ENCODE measurements at regions not wholly inside any gene's neighbourhood (a gene's known extent, or its start where the extent isn't known, plus 50 kb on each side); places are given as distances from the start of the nearest gene placed in this dataset.

DNA sequence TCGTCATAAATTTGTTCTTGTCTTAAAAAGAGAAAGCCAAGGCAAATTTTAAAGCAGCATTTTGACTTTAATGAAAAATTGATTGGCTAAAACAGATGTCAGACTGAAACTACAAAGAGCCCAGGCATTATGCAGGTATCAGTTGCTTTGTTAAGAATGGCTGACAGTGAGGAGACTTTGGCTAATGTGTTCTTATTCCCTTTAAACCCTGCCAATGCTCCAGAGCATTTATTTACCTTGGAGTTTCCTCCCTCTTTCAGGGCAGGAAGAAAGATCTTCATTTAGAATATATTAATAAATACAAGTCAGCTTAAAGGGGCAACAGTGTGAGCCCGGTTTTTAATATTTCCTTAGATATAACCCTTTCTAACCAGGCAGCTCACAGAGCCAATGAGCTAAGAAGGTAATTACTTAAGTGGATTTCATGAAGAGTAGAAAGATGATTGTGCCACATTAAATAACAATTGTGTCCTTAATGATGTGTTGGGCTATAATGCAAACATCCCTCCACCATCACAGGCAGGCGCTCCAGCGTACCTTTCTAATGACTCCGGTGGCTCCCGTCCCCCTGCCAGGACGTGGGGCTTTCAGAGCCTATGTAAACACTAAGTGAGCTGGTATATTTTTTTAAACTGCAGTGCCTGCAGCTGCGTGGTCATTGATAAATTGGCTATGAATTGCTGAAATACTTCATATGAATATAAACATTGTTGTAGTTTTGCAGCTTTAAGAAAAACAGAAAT is 349.4 kb upstream of the POU3F3 start:
- TF ChIP-seq ZNF132 (tag by site-specific recombination; IDR thresholded peaks at IDR 0.05; ENCODE audit: borderline replicate concordance) (no peak), KLF7 (tag by site-specific recombination; IDR thresholded peaks at IDR 0.05; ENCODE audit: borderline replicate concordance) (no peak), ZBTB21 (tag by site-specific recombination; IDR thresholded peaks at IDR 0.05) (no peak), ZEB2 (tag by site-specific recombination; IDR thresholded peaks at IDR 0.05) (no peak), ZNF221 (tag by site-specific recombination; IDR thresholded peaks at IDR 0.05; ENCODE audit: borderline replicate concordance) (no peak), YY2 (tag by site-specific recombination; IDR thresholded peaks at IDR 0.05) (no peak), BCL11B (tag by site-specific recombination; IDR thresholded peaks at IDR 0.05; ENCODE audit: low read depth) (no peak)
- TF ChIP-seq, protein P1, sequence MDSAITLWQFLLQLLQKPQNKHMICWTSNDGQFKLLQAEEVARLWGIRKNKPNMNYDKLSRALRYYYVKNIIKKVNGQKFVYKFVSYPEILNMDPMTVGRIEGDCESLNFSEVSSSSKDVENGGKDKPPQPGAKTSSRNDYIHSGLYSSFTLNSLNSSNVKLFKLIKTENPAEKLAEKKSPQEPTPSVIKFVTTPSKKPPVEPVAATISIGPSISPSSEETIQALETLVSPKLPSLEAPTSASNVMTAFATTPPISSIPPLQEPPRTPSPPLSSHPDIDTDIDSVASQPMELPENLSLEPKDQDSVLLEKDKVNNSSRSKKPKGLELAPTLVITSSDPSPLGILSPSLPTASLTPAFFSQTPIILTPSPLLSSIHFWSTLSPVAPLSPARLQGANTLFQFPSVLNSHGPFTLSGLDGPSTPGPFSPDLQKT (IDR thresholded peaks at IDR 0.05; ENCODE audit: borderline replicate concordance, low read depth, low read length): no peak
- ChIA-PET CTCF (interaction anchor here (0.7 kb wide), 1 partner anchor 14 kb away, joined by 3 read pairs; no protein-coding TSS in a partner anchor), POLR2A (no interaction called here)
- Histone ChIP-seq H3K4me3 (ENCODE audit: low read depth, low read length) (no peak overlapping the region), H3K4me1 (ENCODE audit: control insufficient read depth, insufficient read depth, low read length) (peaks cover 7% of the 10 kb centered on the region), H3K9me3 (ENCODE audit: control insufficient read depth, insufficient read depth, low read depth, low read length) (no peaks in the 10 kb centered on the region), H3K36me3 (ENCODE audit: control insufficient read depth in 2 of 2, insufficient read depth in 1 of 2, low read length in 2 of 2) (no peaks in the 10 kb centered on the region), H3K27ac (ENCODE audit: extremely low read depth, low read depth, low read length) (no peak overlapping the region)

DNA sequence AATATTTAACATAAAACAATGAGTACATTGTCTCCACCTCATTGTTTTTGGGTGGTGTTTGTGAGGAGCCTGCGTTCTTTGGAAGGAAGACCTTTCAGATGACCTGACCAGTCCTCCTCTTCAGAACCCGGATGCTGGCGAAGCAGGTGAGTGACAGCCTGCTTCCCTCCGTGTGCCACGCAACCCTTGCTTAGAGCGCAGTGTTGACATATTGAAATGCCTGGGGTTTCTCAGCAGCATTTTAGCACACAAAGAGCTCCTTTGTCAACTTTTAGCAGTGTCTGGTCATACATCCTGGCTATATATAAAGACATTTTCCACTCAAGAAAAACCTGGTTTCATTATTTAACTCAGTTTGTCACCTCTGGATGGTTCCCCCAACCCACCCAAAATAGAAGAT is 335.7 kb upstream of the POU3F3 start:
- Histone ChIP-seq H3K27ac (ENCODE audit: extremely low read depth, low read depth, low read length) (no peak overlapping the region), H3K9me3 (ENCODE audit: control insufficient read depth, insufficient read depth, low read depth, low read length) (no peaks in the 10 kb centered on the region), H3K4me3 (ENCODE audit: low read depth, low read length) (no peak overlapping the region), H3K36me3 (ENCODE audit: control insufficient read depth in 2 of 2, insufficient read depth in 1 of 2, low read length in 2 of 2) (no peaks in the 10 kb centered on the region), H3K4me1 (ENCODE audit: control insufficient read depth, insufficient read depth, low read length) (no peaks in the 10 kb centered on the region)
- TF ChIP-seq GLI2 (tag by site-specific recombination; IDR thresholded peaks at IDR 0.05; ENCODE audit: borderline replicate concordance, low read depth) (no peak), ZNF23 (tag by site-specific recombination; IDR thresholded peaks at IDR 0.05; ENCODE audit: borderline replicate concordance) (no peak), SP7 (tag by site-specific recombination; IDR thresholded peaks at IDR 0.05) (no peak), ZNF341 (tag by site-specific recombination; IDR thresholded peaks at IDR 0.05; ENCODE audit: low read depth) (no peak), ZNF830 (tag by site-specific recombination; IDR thresholded peaks at IDR 0.05; ENCODE audit: low read depth) (no peak), ZFP41 (tag by site-specific recombination; IDR thresholded peaks at IDR 0.05; ENCODE audit: borderline replicate concordance) (no peak), ZNF629 (tag by site-specific recombination; IDR thresholded peaks at IDR 0.05) (no peak), ZBTB7A (tag by site-specific recombination; IDR thresholded peaks at IDR 0.05; ENCODE audit: low read depth) (no peak), ZNF571 (tag by site-specific recombination; IDR thresholded peaks at IDR 0.05) (no peak)
- TF ChIP-seq, protein P2, sequence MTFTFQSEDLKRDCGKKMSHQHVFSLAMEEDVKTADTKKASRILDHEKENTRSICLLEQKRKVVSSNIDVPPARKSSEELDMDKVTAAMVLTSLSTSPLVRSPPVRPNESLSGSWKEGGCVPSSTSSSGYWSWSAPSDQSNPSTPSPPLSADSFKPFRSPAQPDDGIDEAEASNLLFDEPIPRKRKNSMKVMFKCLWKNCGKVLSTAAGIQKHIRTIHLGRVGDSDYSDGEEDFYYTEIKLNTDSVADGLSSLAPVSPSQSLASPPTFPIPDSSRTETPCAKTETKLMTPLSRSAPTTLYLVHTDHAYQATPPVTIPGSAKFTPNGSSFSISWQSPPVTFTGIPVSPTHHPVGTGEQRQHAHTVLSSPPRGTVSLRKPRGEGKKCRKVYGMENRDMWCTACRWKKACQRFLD (tag by site-specific recombination; IDR thresholded peaks at IDR 0.05): no peak
- ChIA-PET POLR2A (no interaction called here), CTCF (interaction anchor here (0.6 kb wide), 2 partner anchors 14 to 64 kb away, joined by 3 read pairs; no protein-coding TSS in a partner anchor)

DNA sequence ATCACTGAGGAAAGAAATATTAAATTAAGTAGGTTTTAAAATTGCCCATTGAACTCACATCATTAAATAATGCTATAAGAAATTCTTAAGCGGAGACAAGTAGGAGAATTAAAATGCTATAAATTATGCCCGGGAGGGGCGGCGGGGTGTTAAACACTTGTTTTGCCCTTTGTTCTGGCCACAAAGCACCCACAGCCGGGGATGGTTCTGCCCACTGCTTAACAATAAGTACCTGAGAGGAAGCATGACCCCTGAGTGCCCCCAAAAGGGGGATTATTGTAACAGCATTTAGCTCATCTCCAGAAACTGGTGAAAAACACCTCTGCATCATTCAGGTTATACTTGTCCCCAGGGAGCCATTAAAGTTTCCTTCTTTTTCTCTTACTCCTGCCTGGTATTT is 332.7 kb upstream of the POU3F3 start:
- Histone ChIP-seq H3K27ac (ENCODE audit: extremely low read depth, low read depth, low read length) (no peak overlapping the region), H3K36me3 (ENCODE audit: control insufficient read depth in 2 of 2, insufficient read depth in 1 of 2, low read length in 2 of 2) (no peaks in the 10 kb centered on the region), H3K4me3 (ENCODE audit: low read depth, low read length) (no peak overlapping the region), H3K4me1 (ENCODE audit: control insufficient read depth, insufficient read depth, low read length) (no peaks in the 10 kb centered on the region), H3K9me3 (ENCODE audit: control insufficient read depth, insufficient read depth, low read depth, low read length) (no peaks in the 10 kb centered on the region)
- CTCF ChIA-PET: no interaction called here
- no peak for TF ChIP-seq ZNF701 (tag by site-specific recombination; IDR thresholded peaks at IDR 0.05)
- no peak for TF ChIP-seq ZNF768 (tag by site-specific recombination; IDR thresholded peaks at IDR 0.05)
- TF ChIP-seq ZNF112 (tag by site-specific recombination; IDR thresholded peaks at IDR 0.05): no peak
- TF ChIP-seq, protein P1 (IDR thresholded peaks at IDR 0.05; ENCODE audit: borderline replicate concordance, low read depth, low read length): no peak
- TF ChIP-seq, protein P3, sequence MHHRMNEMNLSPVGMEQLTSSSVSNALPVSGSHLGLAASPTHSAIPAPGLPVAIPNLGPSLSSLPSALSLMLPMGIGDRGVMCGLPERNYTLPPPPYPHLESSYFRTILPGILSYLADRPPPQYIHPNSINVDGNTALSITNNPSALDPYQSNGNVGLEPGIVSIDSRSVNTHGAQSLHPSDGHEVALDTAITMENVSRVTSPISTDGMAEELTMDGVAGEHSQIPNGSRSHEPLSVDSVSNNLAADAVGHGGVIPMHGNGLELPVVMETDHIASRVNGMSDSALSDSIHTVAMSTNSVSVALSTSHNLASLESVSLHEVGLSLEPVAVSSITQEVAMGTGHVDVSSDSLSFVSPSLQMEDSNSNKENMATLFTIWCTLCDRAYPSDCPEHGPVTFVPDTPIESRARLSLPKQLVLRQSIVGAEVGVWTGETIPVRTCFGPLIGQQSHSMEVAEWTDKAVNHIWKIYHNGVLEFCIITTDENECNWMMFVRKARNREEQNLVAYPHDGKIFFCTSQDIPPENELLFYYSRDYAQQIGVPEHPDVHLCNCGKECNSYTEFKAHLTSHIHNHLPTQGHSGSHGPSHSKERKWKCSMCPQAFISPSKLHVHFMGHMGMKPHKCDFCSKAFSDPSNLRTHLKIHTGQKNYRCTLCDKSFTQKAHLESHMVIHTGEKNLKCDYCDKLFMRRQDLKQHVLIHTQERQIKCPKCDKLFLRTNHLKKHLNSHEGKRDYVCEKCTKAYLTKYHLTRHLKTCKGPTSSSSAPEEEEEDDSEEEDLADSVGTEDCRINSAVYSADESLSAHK (tag by site-specific recombination; IDR thresholded peaks at IDR 0.05): no peak
- no peak for TF ChIP-seq SCRT2 (tag by site-specific recombination; IDR thresholded peaks at IDR 0.05)
- TF ChIP-seq ZEB2 (tag by site-specific recombination; IDR thresholded peaks at IDR 0.05): no peak
- no peak for TF ChIP-seq ZBTB8A (tag by site-specific recombination; IDR thresholded peaks at IDR 0.05)
- no peak for TF ChIP-seq HOXD13 (CRISPR knock-in tag; IDR thresholded peaks at IDR 0.05; ENCODE audit: borderline replicate concordance)
- no peak for TF ChIP-seq ZNF155 (tag by site-specific recombination; IDR thresholded peaks at IDR 0.05)
- POLR2A ChIA-PET: no interaction called here
